Mesenchymal stem cell (in vitro differentiated cells and primary cell): ENCODE measurements at regions not wholly inside any gene's neighbourhood (a gene's known extent, or its start where the extent isn't known, plus 50 kb on each side); places are given as distances from the start of the nearest gene placed in this dataset.
A peak's percentile ranks its signal among the peaks of the same experiment; 100 is the strongest.

ENCODE experiments used
- DNase-seq: peaks from one replicate; pipeline ENCODE4 v3.0.0-alpha.2; 2013
- H2AFZ ChIP-seq: one replicate; pipeline ENCODE4 v1.6.1; 2013; ENCODE audit warnings: low read depth, mild to moderate bottlenecking, control low read depth, inconsistent platforms, low read length, moderate library complexity
- H2AK5ac ChIP-seq: 2 replicates; pipeline ENCODE4 v1.6.1; 2013; ENCODE audit warnings: low read length, moderate library complexity, mild to moderate bottlenecking, inconsistent platforms; ENCODE audit not compliant: severe bottlenecking
- H2BK120ac ChIP-seq: one replicate; pipeline ENCODE4 v1.6.1; 2013; ENCODE audit warnings: low read depth, mild to moderate bottlenecking, inconsistent platforms, low read length, moderate library complexity
- H2BK12ac ChIP-seq, 2 experiments: one replicate each; pipeline ENCODE4 v1.6.1; 2013; ENCODE audit warnings: inconsistent platforms in 2 of 2, low read length in 2 of 2, mild to moderate bottlenecking in 2 of 2, moderate library complexity in 2 of 2, control low read depth in 1 of 2
- H2BK15ac ChIP-seq: one replicate; pipeline ENCODE4 v1.6.1; 2013; ENCODE audit warnings: mild to moderate bottlenecking, low read depth, inconsistent platforms; ENCODE audit not compliant: poor library complexity, severe bottlenecking
- H2BK5ac ChIP-seq: 2 replicates; pipeline ENCODE4 v1.6.1; 2013; ENCODE audit warnings: low read depth, mild to moderate bottlenecking, low read length, control low read depth, inconsistent platforms; ENCODE audit not compliant: poor library complexity, severe bottlenecking
- H3K14ac ChIP-seq, 2 experiments: one replicate each; pipeline ENCODE4 v1.6.1; 2013; ENCODE audit warnings: inconsistent platforms in 2 of 2, low read length in 2 of 2, control low read depth in 1 of 2, mild to moderate bottlenecking in 1 of 2, moderate library complexity in 1 of 2
- H3K18ac ChIP-seq, 2 experiments: one replicate each; pipeline ENCODE4 v1.6.1; 2013; ENCODE audit warnings: inconsistent platforms in 2 of 2, low read length in 2 of 2, control low read depth in 1 of 2, low read depth in 1 of 2, mild to moderate bottlenecking in 1 of 2
- H3K23ac ChIP-seq, 2 experiments: one replicate each; pipeline ENCODE4 v1.6.1; 2013; ENCODE audit warnings: inconsistent platforms in 2 of 2, low read length in 2 of 2, mild to moderate bottlenecking in 2 of 2, moderate library complexity in 2 of 2, control low read depth in 1 of 2
- H3K27ac ChIP-seq: 2 replicates; pipeline ENCODE4 v1.5.1; 2013; ENCODE audit warnings: mild to moderate bottlenecking, moderate library complexity, low read length, control low read depth, inconsistent platforms; ENCODE audit not compliant: poor library complexity, severe bottlenecking
- H3K27me3 ChIP-seq, 2 experiments: 2 replicates each; pipeline versions ENCODE4 v1.6.1 to v1.7.0; 2013; ENCODE audit warnings: low read length in 2 of 2, mild to moderate bottlenecking in 2 of 2, moderate library complexity in 2 of 2, control low read depth in 1 of 2, inconsistent platforms in 1 of 2; ENCODE audit not compliant: control insufficient read depth in 1 of 2, insufficient read depth in 1 of 2
- H3K36me3 ChIP-seq, 2 experiments: 2 replicates each; pipeline versions ENCODE4 v1.6.1 to v1.7.0; 2013; ENCODE audit warnings: low read length in 2 of 2, control low read depth in 1 of 2, inconsistent platforms in 1 of 2, low read depth in 1 of 2, mild to moderate bottlenecking in 1 of 2; ENCODE audit not compliant: insufficient read depth in 2 of 2, control insufficient read depth in 1 of 2
- H3K4ac ChIP-seq, 2 experiments: one replicate each; pipeline ENCODE4 v1.6.1; 2013; ENCODE audit warnings: inconsistent platforms in 2 of 2, low read length in 2 of 2, mild to moderate bottlenecking in 2 of 2, moderate library complexity in 2 of 2, control low read depth in 1 of 2, low read depth in 1 of 2
- H3K4me1 ChIP-seq: 2 replicates; pipeline ENCODE4 v1.6.1; 2013; ENCODE audit warnings: low read depth, low read length, control low read depth; ENCODE audit not compliant: control insufficient read depth, insufficient read depth
- H3K4me2 ChIP-seq: 2 replicates; pipeline ENCODE4 v1.6.1; 2013; ENCODE audit warnings: low read length, mild to moderate bottlenecking, inconsistent platforms; ENCODE audit not compliant: poor library complexity, severe bottlenecking
- H3K4me3 ChIP-seq, 2 experiments: 2 replicates each; pipeline versions ENCODE4 v1.5.1 to v1.7.0; 2013; ENCODE audit warnings: low read length in 2 of 2, mild to moderate bottlenecking in 2 of 2, control low read depth in 1 of 2, low read depth in 1 of 2; ENCODE audit not compliant: insufficient read depth in 1 of 2
- H3K79me1 ChIP-seq: replicated peaks from 2 replicates; pipeline ENCODE4 v1.6.1; 2013; ENCODE audit warnings: mild to moderate bottlenecking, control low read depth, low read length, inconsistent platforms; ENCODE audit not compliant: poor library complexity, severe bottlenecking
- H3K9ac ChIP-seq: 2 replicates; pipeline ENCODE4 v1.7.0; 2013; ENCODE audit warnings: mild to moderate bottlenecking, low read length, moderate library complexity
- H3K9me3 ChIP-seq: 2 replicates; pipeline ENCODE4 v1.7.0; 2013; ENCODE audit warnings: mild to moderate bottlenecking, low read length; ENCODE audit not compliant: control insufficient read depth
- H4K8ac ChIP-seq: one replicate; pipeline ENCODE4 v1.6.1; 2013; ENCODE audit warnings: inconsistent platforms, mild to moderate bottlenecking, low read length, moderate library complexity
- H4K91ac ChIP-seq: one replicate; pipeline ENCODE4 v1.6.1; 2013; ENCODE audit warnings: mild to moderate bottlenecking, low read length, inconsistent platforms
- WGBS: methylation state at CpG from one replicate; pipeline ENCODE4 v1.1.7; 2013; ENCODE audit warnings: mixed read lengths; 5-methylcytosine and 5-hydroxymethylcytosine counted together

- H3K27ac ChIP-seq, result no peak overlapping the region
- peak; percentile 4 for DNase-seq
Observed at GRCh38 chr1:57599236-57599994, 175.6 kb upstream of the DAB1 start.

GRCh38 chr1:57597036-57597435 lies 173.2 kb upstream of the DAB1 start:
- H2BK120ac ChIP-seq, result no peak overlapping the region
- no peak overlapping the region for H3K4ac ChIP-seq
- H3K79me1 ChIP-seq, result no peaks in the 10 kb centered on the region
- no peak overlapping the region for H3K27ac ChIP-seq
- H3K27me3 ChIP-seq, result peaks cover 4 to 12% of the 10 kb centered on the region in 2 experiments
- H3K4me3 ChIP-seq, result no peak overlapping the region
- 52% methylated on average over 4 of the region's 4 CpGs for WGBS
- no peak for DNase-seq
- no peak overlapping the region for H2BK15ac ChIP-seq
- H4K91ac ChIP-seq, result no peak overlapping the region
- H3K18ac ChIP-seq, result no peak overlapping the region
- no peak overlapping the region for H2AK5ac ChIP-seq
- H3K9ac ChIP-seq, result no peak overlapping the region
- H3K23ac ChIP-seq, result no peak overlapping the region
- H3K4me2 ChIP-seq, result no peak overlapping the region
- no peaks in the 10 kb centered on the region for H3K9me3 ChIP-seq
- no peaks in the 10 kb centered on the region for H3K4me1 ChIP-seq
- H2AFZ ChIP-seq, result no peak overlapping the region
- H4K8ac ChIP-seq, result no peak overlapping the region
- no peaks in the 10 kb centered on the region for H3K36me3 ChIP-seq
- no peak overlapping the region for H2BK5ac ChIP-seq
- no peak overlapping the region for H2BK12ac ChIP-seq
- H3K14ac ChIP-seq, result no peak overlapping the region

More at GRCh38 chr1:57599236-57599994, 175.6 kb upstream of the DAB1 start:
- Histone ChIP-seq H2BK15ac (no peak overlapping the region), H3K9me3 (no peaks in the 10 kb centered on the region), H4K8ac (no peak overlapping the region), H3K14ac (no peak overlapping the region), H2AFZ (peak overlapping the region; percentile 2), H3K23ac (no peak overlapping the region), H3K18ac (no peak overlapping the region), H3K4ac (no peak overlapping the region), H3K4me1 (no peaks in the 10 kb centered on the region), H3K79me1 (no peaks in the 10 kb centered on the region), H3K9ac (no peak overlapping the region), H2BK120ac (no peak overlapping the region), H4K91ac (no peak overlapping the region), H3K4me2 (no peak overlapping the region), H2BK12ac (no peak overlapping the region), H3K36me3 (no peaks in the 10 kb centered on the region), H3K4me3 (no peak overlapping the region), H2BK5ac (no peak overlapping the region), H2AK5ac (no peak overlapping the region), H3K27me3 (peaks cover 4 to 12% of the 10 kb centered on the region in 2 experiments)
- 33% methylated on average over 8 of the region's 8 CpGs for WGBS

DNA sequence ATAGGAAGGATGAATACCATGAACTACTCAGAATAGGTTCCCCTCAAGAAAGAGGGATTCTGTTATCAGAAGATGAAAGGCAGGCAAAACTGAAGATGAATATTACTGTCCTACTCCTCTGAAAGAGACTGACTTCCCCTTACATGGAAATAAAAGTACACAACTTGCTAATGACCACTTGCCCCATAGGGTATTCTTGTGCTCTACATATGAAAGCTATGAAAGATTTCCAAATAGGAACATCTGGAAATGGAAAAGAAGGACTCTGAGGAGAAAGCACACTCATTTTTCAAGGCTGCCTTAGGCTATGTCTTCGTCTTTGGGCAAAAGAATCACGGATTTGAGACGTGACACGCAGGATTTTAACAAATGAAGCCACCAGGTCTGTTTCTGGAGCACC lies 170.1 kb upstream of the DAB1 start:
- Histone ChIP-seq H3K23ac (no peak overlapping the region), H3K4me2 (no peak overlapping the region), H3K79me1 (no peaks in the 10 kb centered on the region), H2BK120ac (no peak overlapping the region), H2AFZ (no peak overlapping the region), H3K27ac (no peak overlapping the region), H3K14ac (no peak overlapping the region), H3K9ac (no peak overlapping the region), H3K18ac (no peak overlapping the region), H2BK12ac (no peak overlapping the region), H3K36me3 (no peaks in the 10 kb centered on the region), H3K4me3 (no peak overlapping the region), H3K27me3 (peaks cover 0 to 4% of the 10 kb centered on the region in 2 experiments), H2AK5ac (no peak overlapping the region), H3K4me1 (no peaks in the 10 kb centered on the region), H4K8ac (no peak overlapping the region), H2BK15ac (no peak overlapping the region), H4K91ac (no peak overlapping the region), H2BK5ac (no peak overlapping the region), H3K9me3 (no peaks in the 10 kb centered on the region), H3K4ac (no peak overlapping the region)
- no peak for DNase-seq
- 93% methylated on average over 4 of the region's 4 CpGs for WGBS

DNA sequence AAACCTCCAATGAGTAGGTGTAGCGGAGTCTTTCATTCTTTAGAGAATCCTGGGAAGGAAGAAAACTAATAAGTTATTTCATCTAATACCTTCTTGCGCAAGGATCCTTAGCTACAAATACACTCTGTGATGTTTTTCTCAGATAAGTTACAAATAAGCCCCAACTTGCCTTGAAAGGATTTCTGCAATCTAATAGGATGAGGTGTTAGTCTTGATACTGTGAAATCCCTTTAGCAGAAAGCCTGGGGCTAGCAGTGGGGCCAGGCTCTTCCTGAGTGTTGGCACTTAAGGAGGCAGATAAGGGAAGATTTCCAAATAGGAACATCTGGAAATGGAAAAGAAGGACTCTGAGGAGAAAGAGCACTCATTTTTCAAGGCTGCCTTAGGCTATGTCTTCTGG lies 168.0 kb upstream of the DAB1 start:
- Histone ChIP-seq H3K4ac (no peak overlapping the region), H3K27me3 (no peaks in the 10 kb centered on the region), H3K27ac (no peak overlapping the region), H2AFZ (no peak overlapping the region), H2BK15ac (no peak overlapping the region), H2AK5ac (no peak overlapping the region), H4K91ac (no peak overlapping the region), H3K79me1 (no peaks in the 10 kb centered on the region), H3K36me3 (no peaks in the 10 kb centered on the region), H2BK120ac (no peak overlapping the region), H3K14ac (no peak overlapping the region), H3K4me3 (no peak overlapping the region), H4K8ac (no peak overlapping the region), H3K23ac (no peak overlapping the region), H3K18ac (no peak overlapping the region), H3K9ac (no peak overlapping the region), H2BK12ac (no peak overlapping the region), H3K4me2 (no peak overlapping the region), H3K4me1 (no peaks in the 10 kb centered on the region), H3K9me3 (no peaks in the 10 kb centered on the region), H2BK5ac (no peak overlapping the region)
- DNase-seq, result no peak
- WGBS, result no CpG with 5 or more reads among the region's 2 CpGs
